Gastroesophageal sphincter (tissue), 3 donors: ENCODE measurements at regions not wholly inside any gene's neighbourhood (a gene's known extent, or its start where the extent isn't known, plus 50 kb on each side); places are given as distances from the start of the nearest gene placed in this dataset.
"Not testable (repeated sequence)": the region's sequence is repeated elsewhere in the genome, so short reads cannot be mapped to it uniquely, and the experiment has no call there.

ENCODE experiments used
- EP300 ChIP-seq: sonication (generic); formaldehyde crosslinking; IDR thresholded peaks from one replicate; pipeline ENCODE4 v1.6.1; 2017; ENCODE audit warnings: antibody characterized with exemption, mild to moderate bottlenecking
- POLR2A ChIP-seq, 2 donors: fragments of 450-650 bp; IDR thresholded peaks; one replicate each; pipeline ENCODE4 v1.6.1; 2017; ENCODE audit warnings: antibody characterized with exemption in 2 of 2, mild to moderate bottlenecking in 2 of 2, moderate library complexity in 1 of 2
- TF ChIP-seq, protein P1 (sequence below), 4 experiments: fragments of 200-600 bp in 2 of 4; fragments of 450-650 bp in 2 of 4; sonication (generic) in 1 of 4; IDR thresholded peaks; one replicate each; pipeline ENCODE4 v1.5.1; 2017 to 2019; ENCODE audit warnings: antibody characterized with exemption in 4 of 4, mild to moderate bottlenecking in 2 of 4, moderate library complexity in 2 of 4

DNA sequence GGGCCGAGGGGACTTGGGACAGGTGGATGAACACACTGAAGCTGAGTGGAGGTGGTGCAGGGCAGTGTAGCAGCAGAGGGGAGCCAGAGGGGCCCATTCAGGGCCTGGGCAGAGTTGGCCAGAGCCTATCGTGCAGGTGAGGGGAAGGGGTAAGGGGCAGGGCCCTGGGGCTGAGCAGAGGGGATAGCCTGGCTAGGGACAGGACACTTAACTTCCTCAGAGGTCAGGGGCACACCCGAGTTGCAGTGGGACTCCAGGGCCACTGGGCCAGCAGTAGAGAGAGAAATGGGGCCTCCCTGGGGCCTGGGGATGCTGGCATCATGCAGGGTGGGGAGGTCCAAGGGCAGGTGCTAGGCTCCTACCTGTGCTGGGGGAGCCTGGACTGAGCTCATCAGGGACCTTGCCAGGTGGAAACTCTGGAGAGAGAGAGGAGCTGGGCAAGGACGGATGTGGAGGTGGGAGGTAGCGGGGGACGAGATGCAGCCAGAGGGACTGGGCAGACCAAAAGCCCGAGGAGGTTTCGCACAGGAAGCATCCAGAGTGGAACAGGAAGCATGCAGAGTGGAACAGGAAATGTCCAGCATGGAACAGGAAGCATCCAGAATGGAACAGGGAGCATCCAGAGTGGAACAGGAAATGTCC lies 104.0 kb downstream of the TMEM121 start:
- TF ChIP-seq POLR2A (IDR thresholded peaks at IDR 0.05); EP300: not testable (repeated sequence)
- TF ChIP-seq, protein P1, sequence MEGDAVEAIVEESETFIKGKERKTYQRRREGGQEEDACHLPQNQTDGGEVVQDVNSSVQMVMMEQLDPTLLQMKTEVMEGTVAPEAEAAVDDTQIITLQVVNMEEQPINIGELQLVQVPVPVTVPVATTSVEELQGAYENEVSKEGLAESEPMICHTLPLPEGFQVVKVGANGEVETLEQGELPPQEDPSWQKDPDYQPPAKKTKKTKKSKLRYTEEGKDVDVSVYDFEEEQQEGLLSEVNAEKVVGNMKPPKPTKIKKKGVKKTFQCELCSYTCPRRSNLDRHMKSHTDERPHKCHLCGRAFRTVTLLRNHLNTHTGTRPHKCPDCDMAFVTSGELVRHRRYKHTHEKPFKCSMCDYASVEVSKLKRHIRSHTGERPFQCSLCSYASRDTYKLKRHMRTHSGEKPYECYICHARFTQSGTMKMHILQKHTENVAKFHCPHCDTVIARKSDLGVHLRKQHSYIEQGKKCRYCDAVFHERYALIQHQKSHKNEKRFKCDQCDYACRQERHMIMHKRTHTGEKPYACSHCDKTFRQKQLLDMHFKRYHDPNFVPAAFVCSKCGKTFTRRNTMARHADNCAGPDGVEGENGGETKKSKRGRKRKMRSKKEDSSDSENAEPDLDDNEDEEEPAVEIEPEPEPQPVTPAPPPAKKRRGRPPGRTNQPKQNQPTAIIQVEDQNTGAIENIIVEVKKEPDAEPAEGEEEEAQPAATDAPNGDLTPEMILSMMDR (IDR thresholded peaks at IDR 0.05): not testable (repeated sequence)
